ENCODE measurements at regions not wholly inside any gene's neighbourhood (a gene's known extent, or its start where the extent isn't known, plus 50 kb on each side); places are given as distances from the start of the nearest gene placed in this dataset.
"Not testable (repeated sequence)": the region's sequence is repeated elsewhere in the genome, so short reads cannot be mapped to it uniquely, and the experiment has no call there.

DNA sequence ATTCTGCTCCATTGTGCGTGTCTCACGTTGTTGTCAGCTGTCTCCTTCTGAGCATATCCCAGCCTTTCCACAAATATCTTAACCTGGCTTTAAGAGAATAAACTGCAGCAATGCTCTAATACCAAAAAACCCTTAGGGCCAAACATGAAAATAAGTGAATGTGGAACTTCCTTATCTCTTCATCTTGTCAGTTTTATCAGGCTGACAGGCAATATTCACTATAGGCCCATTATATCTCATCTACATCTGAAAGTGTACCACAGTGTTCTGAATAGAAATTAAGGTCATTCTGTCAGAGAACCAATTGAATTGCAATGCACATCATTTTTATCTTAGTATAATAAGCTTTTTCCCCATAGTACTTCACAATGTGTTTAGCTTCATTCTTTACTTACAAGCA, 933.1 kb upstream of the FBXO33 start:
- no peak for TF ChIP-seq POLR2A (IDR thresholded peaks at IDR 0.05; ENCODE audit: low read depth, low read length)
- FAIRE-seq: no peak

DNA sequence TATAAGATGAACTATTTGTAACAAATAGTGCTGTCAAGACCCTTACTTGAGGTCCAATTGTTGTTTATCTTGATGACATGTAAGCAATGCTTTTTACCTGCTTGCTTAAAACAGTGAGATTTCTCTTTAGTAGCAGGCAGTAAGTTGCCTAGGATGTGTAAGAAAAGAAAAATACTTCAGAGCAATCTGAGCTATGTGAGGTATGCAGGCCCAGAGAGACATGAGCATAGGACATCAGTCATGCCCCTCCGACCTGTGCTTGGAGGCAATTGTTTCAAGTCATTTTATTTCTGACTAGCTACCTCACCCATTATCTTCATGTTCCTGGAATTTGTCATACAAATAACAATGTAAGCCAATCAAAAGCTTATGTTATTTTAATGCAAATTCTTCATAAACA, 930.6 kb upstream of the FBXO33 start:
- DNase-seq (ENCODE audit: insufficient read length, low spot score) (no peak), FAIRE-seq (no peak)
- TF ChIP-seq POLR2A (IDR thresholded peaks at IDR 0.05; ENCODE audit: low read depth, low read length): no peak

More for the DNA sequence above, 933.1 kb upstream of the FBXO33 start:
- no peak for DNase-seq (ENCODE audit: insufficient read length, low spot score)

DNA sequence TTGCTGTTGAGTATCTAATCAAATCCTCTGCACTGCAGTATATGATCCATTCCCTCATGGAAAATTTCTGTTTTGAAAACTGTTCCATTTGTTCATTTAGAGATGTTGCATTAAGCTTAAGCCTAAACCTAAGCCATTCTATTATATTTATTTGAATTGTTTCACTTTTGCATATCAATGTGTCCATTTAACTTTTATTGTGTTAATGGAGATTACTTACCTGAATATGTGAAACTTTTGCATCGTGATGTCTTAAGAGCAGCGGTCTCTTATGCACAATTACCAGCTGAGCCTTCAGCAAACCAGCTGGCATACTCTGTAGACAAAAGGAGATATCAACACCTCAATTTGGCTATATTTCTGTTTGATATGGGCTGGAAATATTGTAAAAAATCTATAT, 922.5 kb upstream of the FBXO33 start:
- TF ChIP-seq POLR2A (IDR thresholded peaks at IDR 0.05; ENCODE audit: low read depth, low read length): no peak
- no peak for DNase-seq (ENCODE audit: insufficient read length, low spot score)
- FAIRE-seq: no peak

DNA sequence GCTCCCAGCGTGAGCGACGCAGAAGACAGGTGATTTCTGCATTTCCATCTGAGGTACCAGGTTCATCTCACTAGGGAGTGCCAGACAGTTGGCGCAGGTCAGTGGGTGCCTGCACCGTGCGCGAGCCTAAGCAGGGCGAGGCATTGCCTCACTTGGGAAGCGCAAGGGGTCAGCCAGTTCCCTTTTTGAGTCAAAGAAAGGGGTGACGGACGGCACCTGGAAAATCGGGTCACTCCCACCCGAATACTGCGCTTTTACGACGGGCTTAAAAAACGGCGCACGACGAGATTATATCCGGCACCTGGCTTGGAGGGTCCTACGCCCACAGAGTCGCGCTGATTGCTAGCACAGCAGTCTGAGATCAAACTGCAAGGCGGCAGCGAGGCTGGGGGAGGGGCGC, 915.9 kb upstream of the FBXO33 start:
- DNase-seq (ENCODE audit: insufficient read length, low spot score); FAIRE-seq: not testable (repeated sequence)

DNA sequence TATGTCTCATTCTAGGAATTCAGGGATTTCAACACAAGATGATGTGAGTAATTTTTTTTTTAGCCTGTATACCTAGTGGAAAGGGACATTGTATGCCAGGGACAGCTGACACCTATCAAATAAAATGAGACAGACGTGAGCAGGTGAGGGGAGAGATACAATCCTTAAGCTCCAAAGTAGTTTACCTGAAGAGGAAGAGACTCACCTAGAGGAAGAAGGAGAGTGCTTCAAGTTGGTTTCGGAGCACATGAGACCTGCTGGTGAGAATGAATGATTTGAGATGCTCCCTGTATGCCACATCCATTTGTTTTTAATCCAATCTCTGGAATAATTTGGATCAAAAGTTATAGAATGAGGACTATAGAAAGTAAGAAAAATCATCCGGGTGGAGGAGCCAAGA, 915.4 kb upstream of the FBXO33 start:
- FAIRE-seq: no peak
- no peak for TF ChIP-seq POLR2A (IDR thresholded peaks at IDR 0.05; ENCODE audit: low read depth, low read length)
- DNase-seq (ENCODE audit: insufficient read length, low spot score): no peak

DNA sequence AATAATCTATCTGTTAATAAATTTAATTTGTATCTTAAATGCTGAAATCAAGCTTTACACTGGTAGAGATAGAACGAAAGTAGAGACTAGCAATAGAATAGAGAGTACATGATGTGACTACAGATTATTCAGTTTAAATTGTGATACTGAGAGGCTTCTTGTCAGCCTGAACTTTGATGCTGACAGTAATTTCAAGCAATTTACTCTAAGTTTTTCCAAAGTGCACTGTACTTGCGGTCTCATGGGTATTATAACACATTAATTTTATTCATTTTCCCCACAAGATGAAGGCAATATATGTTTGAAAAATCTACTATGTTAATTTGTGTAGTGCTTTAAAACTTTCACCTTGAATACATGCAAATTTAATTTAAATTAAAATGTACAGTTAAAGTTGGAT, 914.0 kb upstream of the FBXO33 start:
- DNase-seq (ENCODE audit: insufficient read length, low spot score) (no peak), FAIRE-seq (no peak)
- no peak for TF ChIP-seq POLR2A (IDR thresholded peaks at IDR 0.05; ENCODE audit: low read depth, low read length)

DNA sequence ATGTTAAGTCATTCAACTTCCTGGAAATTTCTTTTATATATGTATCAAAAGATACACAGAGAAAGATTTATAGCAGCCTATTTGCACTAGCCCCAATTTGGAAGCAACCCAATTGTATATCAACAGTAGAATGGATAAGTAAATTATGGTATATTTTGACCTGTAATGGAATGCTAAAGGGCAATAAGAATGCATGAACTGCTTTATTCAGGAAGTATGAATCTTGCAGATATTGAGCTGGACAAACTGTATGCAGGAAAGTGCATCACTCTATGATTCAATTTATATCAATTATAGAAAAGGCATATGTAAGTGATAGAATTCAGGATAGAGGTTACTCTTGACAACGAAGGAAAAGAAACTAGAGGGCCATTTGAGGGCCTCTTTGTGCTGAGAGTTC, 913.1 kb upstream of the FBXO33 start:
- DNase-seq (ENCODE audit: insufficient read length, low spot score) (no peak), FAIRE-seq (no peak)
- TF ChIP-seq POLR2A (IDR thresholded peaks at IDR 0.05; ENCODE audit: low read depth, low read length): no peak

DNA sequence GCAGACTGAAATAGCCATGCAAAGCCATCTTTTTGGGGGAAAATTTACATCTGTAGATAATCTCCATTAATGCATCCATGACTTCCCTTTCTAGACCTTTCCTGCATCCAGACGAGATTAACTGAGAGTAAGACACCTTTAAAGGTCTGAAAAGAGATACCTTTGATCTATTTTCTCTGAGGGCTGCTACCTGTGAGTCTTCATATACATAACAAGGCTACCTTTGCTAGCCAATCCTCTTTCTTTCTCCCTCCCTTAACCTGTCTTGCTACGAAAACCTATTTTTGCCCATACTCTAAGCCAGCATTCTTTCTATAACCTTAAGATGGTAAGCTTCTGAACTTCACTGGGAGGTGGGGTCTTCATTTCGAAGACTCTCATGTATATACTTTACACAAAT, 908.5 kb upstream of the FBXO33 start:
- no peak for TF ChIP-seq POLR2A (IDR thresholded peaks at IDR 0.05; ENCODE audit: low read depth, low read length)
- DNase-seq (ENCODE audit: insufficient read length, low spot score) (no peak), FAIRE-seq (no peak)

DNA sequence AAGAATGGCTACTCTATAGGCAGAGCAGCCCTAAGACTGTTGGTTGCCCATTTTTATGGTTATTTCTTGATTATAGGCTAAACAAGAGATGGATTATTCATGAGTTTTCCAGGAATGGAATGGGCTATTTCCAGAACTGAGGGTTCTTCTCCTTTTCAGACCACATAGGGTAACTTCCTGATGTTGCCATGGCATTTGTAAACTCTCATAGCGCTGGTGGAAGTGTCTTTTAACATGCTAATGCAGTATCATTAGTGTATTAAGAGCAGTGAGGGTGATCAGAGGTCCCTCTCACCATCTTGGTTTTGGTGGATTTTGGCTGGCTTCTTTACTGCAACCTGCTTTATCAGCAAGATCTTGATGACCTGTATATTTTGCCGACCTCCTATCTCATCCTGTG, 904.6 kb upstream of the FBXO33 start:
- FAIRE-seq: no peak
- DNase-seq (ENCODE audit: insufficient read length, low spot score): no peak
- no peak for TF ChIP-seq POLR2A (IDR thresholded peaks at IDR 0.05; ENCODE audit: low read depth, low read length)

DNA sequence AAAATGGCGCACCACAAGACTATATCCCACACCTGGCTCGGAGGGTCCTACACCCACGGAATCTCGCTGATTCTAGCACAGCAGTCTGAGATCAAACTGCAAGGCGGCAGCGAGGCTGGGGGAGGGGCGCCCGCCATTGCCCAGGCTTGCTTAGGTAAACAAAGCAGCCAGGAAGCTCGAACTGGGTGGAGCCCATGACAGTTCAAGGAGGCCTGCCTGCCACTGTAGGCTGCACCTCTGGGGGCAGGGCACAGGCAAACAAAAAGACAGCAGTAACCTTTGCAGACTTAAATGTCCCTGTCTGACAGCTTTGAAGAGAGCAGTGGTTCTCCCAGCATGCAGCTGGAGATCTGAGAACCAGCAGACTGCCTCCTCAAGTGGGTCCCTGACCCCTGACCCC, 894.3 kb upstream of the FBXO33 start:
- not testable (repeated sequence) for FAIRE-seq; DNase-seq (ENCODE audit: insufficient read length, low spot score)

DNA sequence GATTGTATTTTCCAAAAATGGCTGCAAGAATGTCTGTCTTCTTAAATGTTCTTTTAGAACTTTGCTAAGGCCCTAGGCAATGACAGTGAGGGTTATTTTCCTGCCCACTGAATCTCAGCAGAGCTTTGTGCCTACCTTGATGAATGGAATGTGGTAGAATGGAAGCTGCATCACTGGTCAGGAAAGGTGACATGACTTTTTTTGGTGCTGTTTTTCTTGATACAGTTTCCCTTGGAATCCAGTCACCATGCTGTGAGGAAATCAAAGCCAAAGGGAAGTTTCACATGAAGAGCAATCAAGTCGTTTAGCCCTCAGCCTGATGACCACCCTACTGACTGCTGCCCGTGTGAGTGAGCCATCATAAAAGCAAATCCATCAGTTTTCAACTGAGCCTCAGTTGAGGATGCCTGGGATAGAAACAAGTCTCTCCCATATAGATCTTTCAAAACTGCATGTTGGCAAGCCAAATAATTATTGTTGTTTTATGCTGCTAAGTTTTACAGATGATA, 886.0 kb upstream of the FBXO33 start:
- FAIRE-seq (no peak), DNase-seq (ENCODE audit: insufficient read length, low spot score) (no peak)
- no peak for TF ChIP-seq POLR2A (IDR thresholded peaks at IDR 0.05; ENCODE audit: low read depth, low read length)

DNA sequence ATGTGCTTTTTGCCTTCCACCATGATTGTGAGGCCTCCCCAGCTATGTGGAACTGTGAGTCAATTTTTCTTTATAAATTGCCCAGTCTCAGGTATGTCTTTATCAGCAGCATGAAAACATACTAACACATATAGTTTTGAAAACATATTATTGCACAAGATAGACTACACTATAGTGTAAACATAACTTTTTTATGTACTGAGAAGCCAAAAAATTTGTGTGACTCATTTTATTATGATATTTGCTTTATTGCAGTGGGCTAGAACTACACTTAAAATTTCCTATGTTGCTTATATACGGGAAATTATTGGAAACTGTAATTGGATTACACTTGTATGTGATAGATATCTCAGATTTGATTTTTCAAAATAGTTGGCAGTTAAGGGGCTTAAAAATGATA, 885.5 kb upstream of the FBXO33 start:
- no peak for TF ChIP-seq POLR2A (IDR thresholded peaks at IDR 0.05; ENCODE audit: low read depth, low read length)
- no peak for DNase-seq (ENCODE audit: insufficient read length, low spot score)
- FAIRE-seq: no peak

DNA sequence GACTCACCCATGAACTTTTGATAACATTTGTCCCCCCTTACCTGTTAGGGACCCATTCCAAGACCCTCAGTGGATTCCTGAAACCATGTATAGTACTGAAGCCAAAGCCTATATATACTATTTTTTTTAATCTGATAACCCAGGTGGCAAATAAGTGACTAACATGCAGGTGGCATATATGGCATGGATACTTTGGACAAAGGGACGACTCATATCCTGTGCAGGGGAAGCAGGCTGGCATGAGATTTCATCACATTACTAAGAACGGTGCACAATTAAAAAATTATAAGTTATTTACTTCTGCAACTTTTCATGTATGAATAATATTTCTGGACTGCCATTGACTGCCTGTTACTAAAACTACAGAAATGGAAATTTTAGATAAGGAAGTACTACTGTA, 880.1 kb upstream of the FBXO33 start:
- no peak for FAIRE-seq
- TF ChIP-seq POLR2A (IDR thresholded peaks at IDR 0.05; ENCODE audit: low read depth, low read length): no peak
- DNase-seq (ENCODE audit: insufficient read length, low spot score): no peak

DNA sequence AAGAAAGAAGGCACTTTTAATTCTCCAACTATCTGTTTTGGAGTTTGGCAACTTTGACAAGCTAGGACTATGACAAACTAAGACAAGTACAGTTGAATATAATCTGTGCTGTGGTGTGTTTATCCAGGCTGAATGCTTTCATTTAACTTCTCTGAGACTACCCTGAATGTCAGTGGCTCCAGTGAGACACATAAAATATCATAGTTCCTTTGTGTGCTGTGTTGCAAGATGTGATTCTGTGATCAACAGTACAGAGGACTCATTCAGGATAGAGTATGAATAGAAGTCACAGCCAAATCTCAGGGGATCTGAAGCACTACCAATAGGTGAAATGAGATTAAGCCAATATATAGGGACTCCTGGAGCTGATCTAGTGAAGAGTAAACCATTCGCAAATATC, 876.9 kb upstream of the FBXO33 start:
- no peak for FAIRE-seq
- DNase-seq (ENCODE audit: insufficient read length, low spot score): no peak
- no peak for TF ChIP-seq POLR2A (IDR thresholded peaks at IDR 0.05; ENCODE audit: low read depth, low read length)

DNA sequence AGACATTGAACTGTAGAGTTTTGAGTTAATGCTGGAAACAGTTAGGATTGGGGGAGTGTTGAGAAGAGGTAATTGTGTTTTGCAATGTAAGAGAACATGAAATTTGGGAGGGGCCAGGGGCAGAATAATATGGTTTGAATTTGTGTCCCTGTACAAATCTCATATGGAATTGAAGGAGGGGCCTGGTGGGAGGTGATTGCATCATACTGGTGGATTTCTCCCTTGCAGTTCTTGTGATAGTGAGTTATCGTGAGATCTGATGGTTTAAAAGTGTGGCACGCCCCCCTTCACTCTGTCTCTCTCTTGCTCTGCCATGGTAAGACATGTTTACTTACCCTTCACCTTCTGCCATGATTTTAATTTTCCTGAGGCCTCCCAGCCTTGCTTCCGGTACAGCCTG, 876.0 kb upstream of the FBXO33 start:
- FAIRE-seq (no peak), DNase-seq (ENCODE audit: insufficient read length, low spot score) (no peak)
- TF ChIP-seq POLR2A (IDR thresholded peaks at IDR 0.05; ENCODE audit: low read depth, low read length): no peak

DNA sequence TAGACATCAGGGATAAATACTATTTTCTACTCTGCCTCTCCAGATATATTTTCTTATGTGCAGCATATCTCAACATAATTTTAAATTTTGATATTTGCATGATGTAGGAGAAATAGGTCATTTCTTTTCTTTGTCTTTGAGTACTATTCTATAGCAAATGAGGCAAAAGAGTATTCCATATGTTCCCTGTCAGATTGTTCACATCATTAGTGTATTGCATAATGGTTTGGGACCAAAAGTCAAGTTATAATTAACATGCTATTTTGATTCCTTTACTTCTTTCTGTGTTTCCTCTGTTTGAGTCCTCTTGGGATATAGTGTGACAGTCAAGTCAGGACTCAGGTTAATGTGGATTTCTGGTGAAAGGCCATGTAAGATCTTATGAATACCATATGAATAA, 864.6 kb upstream of the FBXO33 start:
- TF ChIP-seq POLR2A (IDR thresholded peaks at IDR 0.05; ENCODE audit: low read depth, low read length): no peak
- DNase-seq (ENCODE audit: insufficient read length, low spot score) (no peak), FAIRE-seq (no peak)
